GM19025 (cell line): ENCODE measurements at regions not wholly inside any gene's neighbourhood (a gene's known extent, or its start where the extent isn't known, plus 50 kb on each side); places are given as distances from the start of the nearest gene placed in this dataset.

Source experiments
- ATAC-seq: cut with Tn5 transposase; IDR thresholded peaks from one replicate; pipeline ENCODE4 v1.9.1; 2021; ENCODE audit warnings: mild to moderate bottlenecking, low read depth, moderate library complexity; ENCODE audit not compliant: unreplicated experiment

DNA sequence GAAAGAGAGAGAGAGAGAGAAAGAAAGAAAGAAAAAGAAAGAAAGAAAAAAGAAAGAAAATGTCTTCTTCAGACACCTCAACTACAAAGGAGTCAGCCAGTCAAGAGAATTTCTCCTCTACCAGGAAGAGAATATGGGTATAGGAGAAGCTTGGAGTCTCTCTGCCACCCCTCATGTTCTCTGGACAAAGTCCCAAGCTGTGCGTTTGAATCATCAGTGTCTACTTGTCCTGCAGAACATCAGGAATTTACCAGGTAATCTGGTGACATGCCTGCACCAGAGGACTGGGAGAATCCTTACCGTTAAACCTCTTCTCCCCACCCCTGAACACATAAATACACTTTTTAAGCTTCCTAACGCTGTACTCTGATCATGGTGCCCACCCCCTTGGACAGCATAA is 119.5 kb downstream of the TM9SF2 start:
- ATAC-seq, result no peak

DNA sequence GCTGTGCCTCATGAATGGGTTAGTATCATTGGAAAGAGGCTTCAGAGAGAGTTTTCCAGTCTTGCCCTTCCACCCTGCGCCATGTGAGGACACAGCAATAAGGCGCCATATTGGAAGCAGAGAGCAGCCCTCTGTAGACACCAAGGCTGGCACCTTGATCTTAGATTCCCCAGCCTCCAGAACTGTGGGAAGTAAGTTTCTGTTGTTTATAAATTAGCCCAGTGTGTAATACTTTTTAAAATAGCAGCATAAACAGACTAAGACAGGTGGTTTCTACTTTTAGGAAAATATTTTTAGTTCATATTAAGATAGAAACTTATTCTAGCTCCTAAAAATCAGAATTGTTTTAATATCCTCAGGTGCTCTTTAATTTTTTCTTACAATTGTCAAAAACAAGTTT is 117.9 kb downstream of the TM9SF2 start:
- no peak for ATAC-seq

DNA sequence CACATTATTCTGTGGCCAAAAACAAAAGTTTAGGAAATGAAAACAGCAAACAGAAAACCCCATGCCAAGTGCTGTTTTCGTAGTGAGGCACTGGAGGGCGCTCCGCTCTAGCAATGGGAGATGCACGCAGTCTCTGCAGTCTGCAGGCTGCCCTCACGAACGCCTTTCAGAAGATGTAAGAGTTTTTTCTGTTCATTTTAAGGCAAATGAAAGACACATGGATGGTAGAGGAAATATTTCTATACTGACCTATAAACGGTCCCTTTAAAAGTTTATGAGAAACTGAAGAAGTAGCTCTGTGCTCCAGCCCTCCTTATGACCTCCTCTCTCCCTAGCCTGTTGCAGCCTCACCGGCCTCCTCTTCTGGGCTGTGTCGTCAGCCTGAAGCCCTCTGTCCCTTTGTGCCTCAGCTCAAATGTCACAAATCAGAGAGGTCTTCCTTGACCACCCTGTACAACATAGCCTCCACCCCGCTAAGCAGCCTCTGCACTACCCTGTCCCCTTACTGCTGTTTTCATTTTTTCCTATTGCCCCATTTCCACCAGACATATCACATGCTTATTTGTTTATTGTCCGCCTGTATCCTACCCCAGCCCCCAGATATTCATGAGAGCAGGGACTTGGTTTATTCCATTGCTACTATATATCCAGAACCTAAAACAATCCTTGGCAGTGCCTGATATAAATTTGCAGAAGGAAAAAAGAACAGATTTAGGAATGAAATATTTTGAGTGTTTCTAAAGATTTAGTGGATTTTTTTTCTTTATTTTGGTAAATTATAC is 116.4 kb downstream of the TM9SF2 start:
- ATAC-seq, result no peak

DNA sequence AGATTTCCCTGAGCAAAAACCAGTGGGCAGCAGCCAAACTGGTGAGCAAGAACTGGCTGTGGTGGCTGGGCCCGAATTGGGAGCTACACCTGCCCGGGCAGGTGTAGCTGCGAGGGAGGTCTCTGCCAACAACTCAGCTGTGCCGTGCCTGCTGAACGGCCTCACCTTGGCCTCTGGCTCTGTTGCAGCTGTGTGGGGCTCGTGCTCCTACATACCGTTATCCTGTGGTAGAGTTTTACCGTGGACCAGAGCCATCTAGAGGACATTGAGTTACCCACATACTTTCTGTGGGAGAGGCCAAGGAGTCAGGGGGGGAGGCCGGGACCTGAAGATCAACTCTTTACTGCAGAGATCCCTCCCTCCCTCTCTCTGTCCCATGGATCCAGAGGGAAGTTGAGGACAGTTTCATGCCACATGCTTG is 113.2 kb downstream of the TM9SF2 start:
- no peak for ATAC-seq
